Common myeloid progenitor, CD34-positive (primary cell): ENCODE measurements at regions not wholly inside any gene's neighbourhood (a gene's known extent, or its start where the extent isn't known, plus 50 kb on each side); places are given as distances from the start of the nearest gene placed in this dataset.

Experiments used
- CTCF ChIA-PET: fragments of 350-600 bp; sonication (Branson Sonifier 250); formaldehyde crosslinking; loops from one replicate; lab custom pipeline; 2021; ENCODE audit warnings: antibody characterized with exemption; lab: Charles Lee
- POLR2A ChIA-PET: fragments of 350-600 bp; sonication (Branson Sonifier 250); formaldehyde crosslinking; loops from one replicate; lab custom pipeline; 2021; ENCODE audit warnings: antibody characterized with exemption; lab: Charles Lee
- DNase-seq, 3 donors: peaks; one replicate each; pipeline versions ENCODE4 v3.0.0 to v3.0.0-alpha.2; 2013
- H3K27ac ChIP-seq, 2 experiments: 1 replicate in 1 of 2; 2 replicates in 1 of 2; pipeline ENCODE4 v1.7.0; 2013; ENCODE audit warnings: inconsistent platforms in 2 of 2, low read length in 2 of 2, mild to moderate bottlenecking in 2 of 2, low read depth in 1 of 2, moderate library complexity in 1 of 2; ENCODE audit not compliant: severe bottlenecking in 2 of 2, insufficient read depth in 1 of 2, poor library complexity in 1 of 2
- H3K27me3 ChIP-seq, 5 experiments: replicated peaks in 2 of 5; 1 replicate in 3 of 5; 2 replicates in 2 of 5; pipeline versions ENCODE4 v1.6.1 to v1.7.0; 2013; ENCODE audit warnings: low read length in 4 of 5, mild to moderate bottlenecking in 2 of 5, moderate library complexity in 2 of 5, inconsistent platforms in 1 of 5; ENCODE audit not compliant: insufficient read depth in 5 of 5, control insufficient read depth in 4 of 5
- H3K36me3 ChIP-seq, 4 experiments: 1 replicate in 2 of 4; 2 replicates in 2 of 4; pipeline versions ENCODE4 v1.6.1 to v1.7.0; 2013; ENCODE audit warnings: low read length in 3 of 4, control low read depth in 1 of 4, mild to moderate bottlenecking in 1 of 4; ENCODE audit not compliant: control insufficient read depth in 4 of 4, insufficient read depth in 4 of 4
- H3K4me1 ChIP-seq, 4 experiments: 1 replicate in 3 of 4; 2 replicates in 1 of 4; pipeline versions ENCODE4 v1.6.1 to v1.7.1; 2013; ENCODE audit warnings: low read length in 3 of 4, mild to moderate bottlenecking in 3 of 4, control low read depth in 1 of 4, inconsistent platforms in 1 of 4, moderate library complexity in 1 of 4; ENCODE audit not compliant: control insufficient read depth in 4 of 4, insufficient read depth in 4 of 4; ENCODE audit errors: control extremely low read depth in 1 of 4
- H3K4me3 ChIP-seq, 7 experiments: 1 replicate in 4 of 7; 2 replicates in 3 of 7; pipeline versions ENCODE4 v1.5.1 to v1.7.0; 2013; ENCODE audit warnings: mild to moderate bottlenecking in 7 of 7, low read length in 6 of 7, moderate library complexity in 6 of 7, inconsistent platforms in 2 of 7, low read depth in 2 of 7, control low read depth in 1 of 7; ENCODE audit not compliant: insufficient read depth in 4 of 7, control insufficient read depth in 1 of 7; ENCODE audit errors: extremely low read depth in 1 of 7
- H3K9me3 ChIP-seq, 5 experiments: 1 replicate in 4 of 5; 2 replicates in 1 of 5; pipeline versions ENCODE4 v1.6.1 to v1.7.1; 2013; ENCODE audit warnings: low read length in 4 of 5, mild to moderate bottlenecking in 2 of 5, inconsistent platforms in 1 of 5, low read depth in 1 of 5, moderate library complexity in 1 of 5; ENCODE audit not compliant: control insufficient read depth in 4 of 5, insufficient read depth in 2 of 5; ENCODE audit errors: control extremely low read depth in 1 of 5
- WGBS: methylation state at CpG from one replicate; pipeline ENCODE4 v1.1.5; 2013; ENCODE audit not compliant: insufficient coverage; 5-methylcytosine and 5-hydroxymethylcytosine counted together

DNA sequence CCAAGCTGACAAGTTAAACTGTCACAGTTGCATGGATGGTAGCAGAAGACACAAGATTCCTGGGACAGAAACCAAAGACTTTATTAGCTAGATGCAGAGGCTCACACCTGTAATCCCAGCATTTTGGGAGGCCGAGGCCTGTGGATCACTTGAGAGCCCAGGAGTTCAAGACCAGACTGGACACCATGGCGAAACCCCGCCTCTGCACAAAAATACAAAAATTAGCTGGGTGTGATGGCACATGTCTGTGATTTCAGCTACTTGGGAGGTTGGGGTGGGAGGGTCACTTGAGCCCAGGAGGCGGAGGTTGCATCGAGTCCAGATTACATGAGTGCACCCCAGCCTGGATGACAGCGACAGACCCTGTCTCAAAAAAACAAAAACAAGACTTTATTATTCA is 346.6 kb downstream of the IRS2 start:
- 100% methylated on average over 2 of the region's 6 CpGs for WGBS
- no peak for DNase-seq
- Histone ChIP-seq H3K9me3 (no peaks in the 10 kb centered on the region), H3K4me1 (no peaks in the 10 kb centered on the region), H3K36me3 (no peaks in the 10 kb centered on the region), H3K4me3 (no peak overlapping the region), H3K27ac (no peak overlapping the region), H3K27me3 (no peaks in the 10 kb centered on the region)
- POLR2A ChIA-PET, result no interaction called here
- CTCF ChIA-PET, result no interaction called here

DNA sequence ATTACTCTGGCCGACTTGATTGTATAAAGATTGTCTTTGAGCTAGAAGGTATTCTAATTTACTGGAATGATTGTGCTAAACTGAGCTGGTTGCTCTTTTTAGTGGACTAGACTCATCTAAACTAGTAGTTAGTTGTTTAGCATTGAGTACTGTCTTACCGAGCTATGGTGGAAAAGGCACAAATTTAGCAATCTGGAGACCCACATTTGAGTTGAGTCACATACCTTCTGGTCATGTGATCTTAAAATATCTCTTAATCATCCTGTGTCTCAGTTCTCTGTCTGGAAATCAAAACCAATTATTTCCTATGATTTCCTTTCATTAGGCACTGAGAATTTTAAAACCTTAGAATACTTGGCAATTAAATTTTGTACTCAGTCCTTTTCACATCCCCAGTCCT is 349.5 kb downstream of the IRS2 start:
- H3K4me1 ChIP-seq, result no peaks in the 10 kb centered on the region
- 83% methylated on average over 1 of the region's 2 CpGs for WGBS
- POLR2A ChIA-PET, result no interaction called here
- no peak overlapping the region for H3K27ac ChIP-seq
- no peaks in the 10 kb centered on the region for H3K36me3 ChIP-seq
- H3K9me3 ChIP-seq, result peaks cover 0 to 7% (median 0%) of the 10 kb centered on the region in 5 experiments
- DNase-seq, result no peak
- CTCF ChIA-PET, result interaction anchor here (1.0 kb wide), 1 partner anchor 30 kb away, joined by 3 read pairs; no protein-coding TSS in a partner anchor
- no peaks in the 10 kb centered on the region for H3K27me3 ChIP-seq
- H3K4me3 ChIP-seq, result no peak overlapping the region

DNA sequence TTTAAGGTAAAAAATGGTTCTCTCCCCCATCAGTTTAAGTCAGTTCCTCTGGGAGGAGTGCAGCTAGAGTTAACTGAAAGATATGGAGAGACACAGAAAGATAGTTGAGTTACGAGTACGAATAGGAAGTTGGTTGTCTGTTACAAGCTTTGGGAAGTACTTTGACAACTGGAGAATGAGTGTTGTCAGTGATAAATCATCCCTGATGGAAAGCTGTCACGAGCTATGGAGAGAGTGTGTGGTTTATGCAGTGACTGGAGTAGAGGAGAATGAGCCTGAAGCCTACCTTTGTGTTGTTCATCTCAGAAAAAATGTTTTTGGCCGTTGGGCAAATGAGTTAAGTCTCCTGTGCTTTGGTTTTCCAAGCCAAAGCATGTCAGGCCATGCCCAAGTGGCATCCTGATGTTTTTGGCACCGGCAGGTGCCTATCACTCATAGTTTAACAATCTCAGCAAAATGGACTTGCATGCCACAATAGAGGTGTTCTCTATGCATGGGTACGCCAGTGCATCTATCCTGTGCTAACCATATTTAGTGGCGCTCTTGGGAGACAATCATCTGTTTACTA is 350.2 kb downstream of the IRS2 start:
- ChIA-PET POLR2A (no interaction called here), CTCF (no interaction called here)
- H3K4me3 ChIP-seq, result no peak overlapping the region
- no peaks in the 10 kb centered on the region for H3K27me3 ChIP-seq
- H3K4me1 ChIP-seq, result no peaks in the 10 kb centered on the region
- H3K27ac ChIP-seq, result no peak overlapping the region
- peaks cover 0 to 7% (median 0%) of the 10 kb centered on the region in 5 experiments for H3K9me3 ChIP-seq
- 79% methylated on average over 4 of the region's 7 CpGs for WGBS
- no peak for DNase-seq
- H3K36me3 ChIP-seq, result no peaks in the 10 kb centered on the region

DNA sequence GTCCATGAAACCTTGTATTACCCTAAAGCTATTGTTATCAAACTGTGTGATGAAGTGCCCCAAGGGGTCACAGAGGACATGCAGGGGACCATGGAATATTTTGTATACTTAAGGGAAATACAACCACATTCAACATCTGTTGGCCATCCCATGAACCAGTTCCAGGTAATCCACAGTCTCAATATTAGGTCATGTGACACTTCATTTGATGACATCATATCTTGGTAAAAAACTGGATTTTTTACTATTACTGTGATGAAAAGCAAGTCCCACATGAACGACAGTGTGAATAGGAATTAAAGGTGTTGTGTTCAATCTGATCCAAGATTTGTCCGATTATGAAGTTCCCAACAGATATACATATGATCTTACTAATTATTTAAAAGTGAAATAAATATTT is 355.2 kb downstream of the IRS2 start:
- H3K4me1 ChIP-seq, result no peaks in the 10 kb centered on the region
- POLR2A ChIA-PET, result no interaction called here
- no peaks in the 10 kb centered on the region for H3K36me3 ChIP-seq
- H3K4me3 ChIP-seq, result no peak overlapping the region
- no peaks in the 10 kb centered on the region for H3K27me3 ChIP-seq
- CTCF ChIA-PET, result no interaction called here
- WGBS, result no CpG with 5 or more reads among the region's 2 CpGs
- H3K9me3 ChIP-seq, result peaks cover 0 to 7% (median 0%) of the 10 kb centered on the region in 5 experiments
- no peak overlapping the region for H3K27ac ChIP-seq
- no peak for DNase-seq

DNA sequence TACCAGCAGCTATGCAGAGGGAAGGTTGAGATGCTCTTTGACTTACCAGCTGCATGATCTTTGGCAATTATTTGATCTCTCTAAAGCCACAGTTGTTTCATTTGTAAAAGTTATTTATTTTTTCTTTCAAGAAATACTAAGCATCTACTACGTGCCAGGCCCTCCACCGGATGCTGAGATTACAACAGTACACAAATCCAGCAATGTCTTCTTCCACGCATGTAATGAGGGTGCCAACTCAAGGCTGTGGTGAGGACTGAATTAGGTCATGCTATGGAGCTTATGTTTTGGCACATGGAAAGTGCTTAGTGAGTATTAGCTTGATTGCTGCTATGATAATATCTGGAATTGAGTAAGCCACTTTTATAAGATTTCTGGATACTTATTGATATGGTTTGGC is 358.2 kb downstream of the IRS2 start:
- H3K36me3 ChIP-seq, result no peaks in the 10 kb centered on the region
- no peak for DNase-seq
- ChIA-PET CTCF (no interaction called here), POLR2A (no interaction called here)
- no peak overlapping the region for H3K4me3 ChIP-seq
- H3K27ac ChIP-seq, result no peak overlapping the region
- no peaks in the 10 kb centered on the region for H3K4me1 ChIP-seq
- H3K27me3 ChIP-seq, result peaks cover 0 to 2% (median 0%) of the 10 kb centered on the region in 5 experiments
- 100% methylated on average over 2 of the region's 3 CpGs for WGBS
- H3K9me3 ChIP-seq, result peaks cover 0 to 7% (median 0%) of the 10 kb centered on the region in 5 experiments

DNA sequence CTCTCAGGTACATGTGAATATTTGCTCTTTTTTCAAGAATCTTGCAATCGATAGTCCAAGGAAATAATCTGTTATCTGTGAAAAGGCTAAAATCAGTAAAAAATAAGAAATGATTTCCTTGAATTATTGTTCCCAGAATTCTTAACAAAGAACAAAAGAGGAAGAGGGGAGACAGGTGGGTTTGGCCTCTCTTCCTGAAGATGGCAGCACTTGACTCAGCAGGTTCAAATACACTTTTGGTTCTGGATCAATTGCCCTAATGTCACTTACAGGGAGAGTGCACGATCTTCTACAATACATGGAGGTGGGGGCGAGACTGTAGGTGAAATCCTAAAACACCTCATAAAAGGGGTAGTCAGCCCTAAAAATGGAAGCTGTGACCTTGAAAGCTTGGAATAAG is 358.7 kb downstream of the IRS2 start:
- H3K9me3 ChIP-seq, result peaks cover 0 to 5% (median 0%) of the 10 kb centered on the region in 5 experiments
- H3K4me3 ChIP-seq, result no peak overlapping the region
- ChIA-PET POLR2A (no interaction called here), CTCF (no interaction called here)
- peaks cover 0 to 2% (median 0%) of the 10 kb centered on the region in 5 experiments for H3K27me3 ChIP-seq
- H3K36me3 ChIP-seq, result no peaks in the 10 kb centered on the region
- no peaks in the 10 kb centered on the region for H3K4me1 ChIP-seq
- 89% methylated on average over 3 of the region's 3 CpGs for WGBS
- H3K27ac ChIP-seq, result no peak overlapping the region
- DNase-seq, result no peak

DNA sequence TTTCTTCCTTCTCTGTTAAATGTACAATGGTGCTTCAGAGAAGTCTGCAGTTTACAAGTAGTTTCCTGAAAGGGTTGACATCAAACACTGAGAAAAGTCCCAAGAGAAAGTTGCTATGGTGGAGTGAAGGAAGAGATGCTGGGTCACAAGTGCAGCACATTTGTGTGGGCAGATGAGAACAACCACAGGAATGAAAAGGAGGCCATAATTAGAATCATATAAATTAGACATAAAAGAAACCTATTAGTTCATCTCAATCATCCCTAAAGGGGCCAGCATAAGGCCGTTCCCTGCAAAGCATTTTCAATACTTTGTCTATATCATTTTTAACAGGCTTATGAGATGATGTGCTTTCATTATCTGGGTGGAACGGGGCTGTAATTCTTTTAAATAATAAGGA is 359.2 kb downstream of the IRS2 start:
- no peak overlapping the region for H3K4me3 ChIP-seq
- no peak for DNase-seq
- no peaks in the 10 kb centered on the region for H3K9me3 ChIP-seq
- ChIA-PET CTCF (no interaction called here), POLR2A (no interaction called here)
- no peak overlapping the region for H3K27ac ChIP-seq
- H3K36me3 ChIP-seq, result no peaks in the 10 kb centered on the region
- no peaks in the 10 kb centered on the region for H3K4me1 ChIP-seq
- no CpG with 5 or more reads among the region's 2 CpGs for WGBS
- peaks cover 0 to 3% (median 0%) of the 10 kb centered on the region in 5 experiments for H3K27me3 ChIP-seq
